ENCODE measurements at regions not wholly inside any gene's neighbourhood (a gene's known extent, or its start where the extent isn't known, plus 50 kb on each side); places are given as distances from the start of the nearest gene placed in this dataset.
"Not testable (repeated sequence)": the region's sequence is repeated elsewhere in the genome, so short reads cannot be mapped to it uniquely, and the experiment has no call there.

DNA sequence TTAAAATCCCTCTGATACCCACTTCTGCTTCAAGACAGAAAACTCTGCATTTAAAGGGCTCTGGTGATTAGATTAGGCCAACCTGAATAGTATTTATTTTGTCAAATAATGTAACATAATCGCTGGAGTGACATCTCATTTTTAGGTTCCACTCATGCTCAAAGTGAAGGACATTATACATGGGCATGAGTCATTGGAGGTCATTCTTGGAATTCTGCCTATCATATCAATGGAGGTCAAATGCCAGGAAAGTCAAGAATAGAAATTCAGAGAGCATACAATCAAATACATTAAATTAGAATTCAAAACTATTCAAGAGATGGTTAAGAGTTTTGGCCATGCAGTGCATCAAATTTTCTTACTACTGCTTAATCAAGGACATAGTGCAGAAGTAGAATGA is 50.8 kb upstream of the PRSS1 start:
- DNase-seq, result no peak

DNA sequence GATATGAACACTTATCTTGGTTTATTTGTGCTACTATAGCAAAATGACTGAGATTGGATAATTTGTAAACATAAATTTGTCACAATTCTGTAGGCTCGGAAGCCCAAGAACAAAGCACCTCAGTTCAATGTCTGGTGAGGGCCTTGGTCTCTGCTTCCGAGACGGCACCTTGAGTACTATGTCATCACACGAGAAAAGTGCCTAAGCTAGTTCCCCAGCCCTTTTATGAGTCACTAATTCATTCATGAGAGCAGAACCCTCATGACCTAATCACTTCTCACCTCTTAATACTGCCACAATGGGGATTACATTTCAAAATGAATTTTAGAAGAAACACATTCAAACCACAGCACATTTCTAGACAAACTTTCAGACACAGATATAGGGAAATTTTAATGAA is 52.0 kb upstream of the PRSS1 start:
- no peak for DNase-seq

DNA sequence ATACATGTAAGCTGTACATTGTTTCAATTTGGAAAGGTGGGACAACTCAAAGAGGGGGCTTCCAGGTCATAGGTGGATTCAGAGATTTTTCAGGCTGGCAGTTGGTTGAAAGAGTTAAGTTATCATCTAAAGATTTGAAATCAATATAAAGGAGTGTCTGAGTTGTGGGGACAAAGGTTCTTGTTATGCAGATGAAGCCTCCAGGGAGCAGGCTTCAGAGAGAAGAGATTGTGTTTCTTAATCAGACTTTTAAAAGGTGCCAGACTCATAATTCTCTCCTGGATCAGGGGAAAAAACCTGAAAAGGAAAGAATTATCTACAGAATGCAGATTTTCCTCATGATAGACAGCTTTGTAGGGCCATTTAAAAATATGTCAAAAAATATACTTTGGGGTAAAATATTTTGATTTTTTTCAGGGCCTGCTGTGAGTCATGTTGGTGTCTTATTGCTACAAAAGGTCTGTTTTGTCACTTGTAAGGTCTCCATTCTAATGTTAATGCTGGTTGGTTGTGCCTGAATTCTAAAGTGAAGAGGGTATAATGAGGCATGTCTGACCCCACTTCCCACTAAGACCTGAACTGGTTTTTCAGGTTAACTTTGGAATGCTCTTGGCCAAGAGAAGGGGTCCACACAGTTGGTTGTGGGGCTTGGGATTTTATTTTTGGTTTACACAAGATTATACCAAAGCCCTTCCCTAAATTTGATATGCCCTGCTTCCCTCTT is 52.7 kb upstream of the PRSS1 start:
- DNase-seq, result no peak

- no peak for DNase-seq
These were observed 55.4 kb upstream of the PRSS1 start for GRCh38 chr7:142693911-142694310.

DNA sequence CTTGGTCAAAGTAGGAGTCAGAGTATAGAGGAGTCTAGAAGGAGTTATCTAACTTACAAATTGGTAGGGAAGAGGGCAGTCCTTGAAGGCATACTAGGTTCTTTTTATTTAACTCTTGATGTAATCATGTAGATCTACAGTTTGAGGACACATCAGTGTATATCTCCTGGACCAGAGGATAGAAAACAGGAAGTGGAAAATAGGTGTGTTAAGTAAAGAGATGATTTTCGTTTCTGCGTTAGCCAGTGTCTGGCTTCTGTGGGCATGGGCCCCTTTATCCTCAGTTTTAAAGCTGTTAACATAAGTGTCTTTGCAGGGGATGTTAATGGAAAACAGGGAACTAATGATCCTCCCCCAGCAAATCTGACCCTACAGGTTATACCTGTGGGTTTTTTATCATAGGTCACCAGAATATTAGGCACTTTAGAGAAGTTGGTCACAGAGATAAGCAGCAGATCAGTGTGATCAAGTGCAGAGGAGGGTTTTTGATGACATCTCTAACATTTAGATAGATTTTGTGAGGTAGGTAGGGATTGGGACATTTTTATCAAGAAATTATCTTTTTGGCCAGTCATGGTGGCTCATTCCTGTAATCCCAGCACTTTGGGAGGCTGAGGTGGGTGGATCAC is 58.6 kb upstream of the PRSS1 start:
- no peak for DNase-seq

GRCh38 chr7:142689439-142690120 is 59.7 kb upstream of the PRSS1 start:
- DNase-seq, result no peak

DNA sequence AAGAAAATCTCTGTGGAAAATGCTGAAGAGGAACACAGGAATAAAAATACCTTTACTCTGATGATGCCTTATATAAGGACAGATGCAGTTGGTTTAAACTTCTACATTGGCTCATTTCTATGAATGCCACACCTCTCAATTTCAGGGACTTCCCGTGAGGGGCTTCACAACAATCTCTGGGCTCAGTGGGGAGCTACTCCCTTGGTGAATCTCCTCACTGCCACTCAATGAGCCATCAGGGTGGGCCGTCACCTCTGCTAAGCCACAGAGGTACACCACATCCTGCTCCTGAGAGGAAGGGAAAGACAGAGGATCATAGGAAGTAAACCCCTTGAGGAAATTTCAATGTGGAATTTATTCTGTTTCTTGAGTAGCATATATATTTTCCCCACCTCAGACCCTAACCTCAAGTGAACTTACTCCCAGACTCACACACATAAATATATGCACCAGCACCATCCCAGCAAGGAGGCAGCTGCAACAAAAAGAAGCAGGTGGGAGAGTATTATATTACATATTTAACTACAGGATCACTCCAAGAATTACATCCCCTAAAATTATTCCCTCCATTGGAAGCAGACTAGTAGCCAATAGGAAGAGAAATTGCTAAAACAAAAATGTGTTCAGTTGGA is 63.3 kb upstream of the PRSS1 start:
- no peak for DNase-seq

DNA sequence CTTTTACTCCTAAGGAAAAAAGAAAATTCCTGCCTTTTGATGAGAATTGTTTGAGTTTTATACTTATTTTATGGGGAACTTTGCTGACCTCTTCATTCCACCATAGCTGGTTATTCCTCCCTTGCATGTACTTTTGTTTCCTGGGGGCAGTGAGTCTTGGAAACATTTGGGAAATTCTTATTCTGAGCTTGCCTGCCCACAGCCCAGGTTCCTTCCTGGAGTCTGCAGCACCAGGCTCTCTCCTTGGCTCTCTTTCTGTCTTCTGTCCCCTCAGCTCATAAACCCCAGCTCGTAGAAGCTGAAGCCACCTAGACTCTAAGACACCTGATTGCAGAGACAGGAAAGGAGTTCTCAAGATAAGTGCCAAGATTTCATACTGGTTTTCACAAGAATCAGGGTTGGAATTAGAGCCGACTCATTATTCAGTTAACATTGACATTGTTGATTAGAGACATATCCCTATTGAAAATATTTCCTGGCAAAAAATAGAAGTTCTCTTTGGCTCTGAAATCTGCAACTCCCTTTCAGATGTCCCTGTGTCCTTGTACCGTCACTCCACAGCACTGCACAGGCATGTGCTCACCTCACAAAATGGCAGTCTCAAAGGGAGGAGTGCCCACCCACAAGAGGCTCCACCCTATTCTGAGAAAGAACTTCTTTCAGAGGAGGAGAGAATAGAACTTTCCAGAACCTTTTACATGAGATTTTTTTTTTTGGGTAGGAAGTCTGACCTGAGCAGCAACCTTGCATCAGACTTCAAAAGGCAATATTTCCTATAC is 67.8 kb upstream of the PRSS1 start:
- DNase-seq, result no peak

DNA sequence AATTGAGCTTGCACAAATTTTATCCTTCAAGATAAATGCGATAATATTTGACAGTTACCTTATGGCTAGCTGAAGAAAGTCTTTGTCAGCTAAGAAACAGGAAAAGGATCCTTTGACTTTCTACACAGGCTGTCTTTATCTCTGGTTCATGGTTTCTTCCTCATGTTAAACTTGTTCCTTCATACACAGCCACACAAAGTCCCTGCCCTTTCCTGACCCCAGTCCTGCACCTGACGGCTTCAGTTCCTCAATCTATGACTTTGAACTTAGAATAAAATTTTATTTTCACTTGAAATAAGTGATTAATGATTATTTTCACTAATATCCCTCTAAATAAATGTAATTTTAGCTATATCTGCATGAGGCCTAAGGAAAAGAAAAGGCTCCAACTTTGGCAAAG is 77.8 kb upstream of the PRSS1 start:
- no peak for DNase-seq

GRCh38 chr7:142670511-142670910 is 78.8 kb upstream of the PRSS1 start:
- no peak for DNase-seq

GRCh38 chr7:142669074-142669654 is 80.1 kb upstream of the PRSS1 start:
- peak; percentile 21 for DNase-seq

- no peak for DNase-seq
These were observed 80.8 kb upstream of the PRSS1 start for GRCh38 chr7:142668495-142668894.

DNA sequence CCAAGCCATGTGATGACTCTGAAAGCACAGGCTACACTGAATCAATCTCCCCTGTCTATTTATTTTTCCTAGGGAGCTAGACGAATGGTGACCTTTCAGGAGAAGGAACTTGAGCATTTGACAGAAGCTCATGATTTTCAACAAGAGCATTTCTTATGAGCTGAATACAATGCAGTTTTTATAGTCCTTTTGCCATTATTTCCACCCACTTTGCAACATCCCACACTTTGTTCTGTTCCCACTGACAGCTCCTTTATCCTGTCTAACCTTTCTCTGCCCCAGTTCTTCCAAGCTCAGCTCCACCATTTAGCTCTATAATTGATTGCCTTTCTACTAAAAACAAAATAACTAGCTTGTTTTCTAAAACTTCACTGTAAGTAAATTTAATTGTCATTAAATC is 91.9 kb upstream of the PRSS1 start:
- no peak for DNase-seq

- peak; percentile 9 for DNase-seq
These were observed 94.9 kb upstream of the PRSS1 start for GRCh38 chr7:142654398-142654797.

GRCh38 chr7:142647749-142648148 is 101.5 kb upstream of the PRSS1 start:
- DNase-seq, result no peak

DNA sequence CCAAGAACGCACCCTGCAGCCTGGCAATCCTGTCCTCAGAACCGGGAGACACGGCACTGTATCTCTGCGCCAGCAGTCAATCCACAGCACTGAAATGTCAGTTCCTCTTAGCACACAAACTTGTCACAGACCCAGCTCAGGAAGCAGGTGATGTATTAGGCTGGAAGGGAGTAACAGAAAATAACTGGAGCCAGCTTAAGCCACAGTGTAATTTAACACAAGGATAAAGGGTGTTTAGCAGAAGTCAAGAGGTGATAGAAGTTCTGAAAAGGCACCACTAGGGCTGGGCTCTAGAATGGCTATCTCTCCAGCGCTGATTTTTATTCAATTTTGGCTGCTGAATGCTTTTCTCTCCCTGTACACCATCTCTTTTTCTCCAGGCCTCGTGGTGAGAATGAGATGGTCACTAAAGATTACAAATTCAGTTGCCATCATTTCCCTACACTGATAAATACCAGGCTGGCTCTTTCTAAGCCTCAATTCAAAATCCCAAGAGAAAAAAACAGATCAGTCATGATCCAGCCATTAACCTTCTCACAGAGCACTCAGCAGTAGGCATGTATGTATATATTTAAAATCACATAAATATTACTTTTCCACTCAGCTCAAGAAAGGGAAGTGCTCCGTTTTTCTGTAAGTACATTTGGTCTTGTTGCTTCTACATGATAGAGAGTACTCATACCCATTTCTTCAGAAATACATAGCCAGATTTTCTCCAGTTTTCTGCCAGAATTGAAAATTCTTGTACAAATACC is 102.7 kb upstream of the PRSS1 start:
- peak; percentile 35 for DNase-seq

DNA sequence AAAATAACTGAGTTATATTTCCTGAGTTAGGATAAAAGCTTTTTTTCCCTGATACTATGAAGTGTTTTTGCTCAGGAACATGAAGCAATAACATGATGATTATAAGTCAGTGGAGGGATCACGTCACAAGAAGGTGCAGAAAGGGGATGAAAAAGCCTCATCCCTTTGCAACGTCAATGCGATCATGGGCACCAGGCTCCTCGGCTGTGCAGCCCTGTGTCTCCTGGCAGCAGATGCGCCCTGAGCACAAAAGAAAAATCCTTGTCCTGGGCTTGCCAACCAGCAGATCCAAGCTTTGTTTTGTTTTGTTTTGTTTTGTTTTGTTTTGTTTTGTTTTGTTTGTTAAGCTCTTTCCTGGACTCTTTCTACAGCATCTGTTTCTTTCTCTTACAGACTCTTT is 103.5 kb upstream of the PRSS1 start:
- DNase-seq, result no peak

GRCh38 chr7:142642316-142642715 is 107.0 kb upstream of the PRSS1 start:
- DNase-seq, result no peak

DNA sequence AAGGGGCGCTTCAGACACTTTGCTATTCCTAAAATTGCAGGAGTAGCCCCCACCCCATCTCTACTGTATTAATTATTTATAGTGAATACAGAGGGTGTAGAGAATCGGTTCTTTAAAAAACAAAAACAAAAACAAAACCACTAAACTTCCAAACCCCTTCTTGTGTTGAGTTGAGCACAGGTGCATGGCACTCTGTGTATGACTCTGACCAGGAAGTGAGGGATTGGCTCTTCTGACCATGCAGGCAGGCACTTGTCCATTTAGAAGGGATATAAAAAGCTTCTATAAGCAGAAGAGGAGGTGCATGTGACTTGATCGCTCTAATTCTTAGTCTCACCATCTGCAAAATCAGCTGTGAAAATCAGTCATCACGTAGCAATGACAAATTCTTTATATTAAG is 108.0 kb upstream of the PRSS1 start:
- DNase-seq, result not testable (repeated sequence)

GRCh38 chr7:142638581-142638980 is 110.7 kb upstream of the PRSS1 start:
- DNase-seq, result no peak

- peak; percentile 3 for DNase-seq
These were observed 112.0 kb upstream of the PRSS1 start for GRCh38 chr7:142637240-142637639.

GRCh38 chr7:142636751-142637150 is 112.5 kb upstream of the PRSS1 start:
- DNase-seq, result no peak
